ENCODE measurements at regions not wholly inside any gene's neighbourhood (a gene's known extent, or its start where the extent isn't known, plus 50 kb on each side); places are given as distances from the start of the nearest gene placed in this dataset.

- Histone ChIP-seq H3K4me3 (ENCODE audit: insufficient read depth, low read depth, low read length) (no peak overlapping the region), H3K23ac (ENCODE audit: low read depth, low read length) (no peak overlapping the region), H4K5ac (ENCODE audit: low read depth, low read length) (no peak overlapping the region), H3K79me1 (ENCODE audit: low read depth in 1 of 2, low read length in 2 of 2) (no peaks in the 10 kb centered on the region), H2AK5ac (ENCODE audit: low read depth, low read length) (no peak overlapping the region), H3K4me1 (ENCODE audit: control insufficient read depth, insufficient read depth, low read length) (no peaks in the 10 kb centered on the region), H2BK120ac (ENCODE audit: low read depth, low read length) (no peak overlapping the region), H3K27ac (ENCODE audit: insufficient read depth, low read length) (no peak overlapping the region), H3K27me3 (ENCODE audit: control insufficient read depth, insufficient read depth, low read length) (no peaks in the 10 kb centered on the region), H4K20me1 (ENCODE audit: insufficient read depth, low read length) (no peaks in the 10 kb centered on the region), H2BK20ac (ENCODE audit: low read depth, low read length) (no peak overlapping the region), H3K4me2 (ENCODE audit: low read depth, low read length) (no peak overlapping the region), H2BK15ac (ENCODE audit: low read depth, low read length) (no peak overlapping the region), H2BK5ac (ENCODE audit: low read depth, low read length, poor library complexity, severe bottlenecking) (no peak overlapping the region), H4K91ac (ENCODE audit: insufficient read depth, low read depth, low read length) (no peak overlapping the region), H2AFZ (replicated peaks; ENCODE audit: low read length, poor library complexity) (no peak overlapping the region), H3K18ac (ENCODE audit: low read depth, low read length) (no peak overlapping the region), H3K9me1 (ENCODE audit: insufficient read depth, low read length) (no peaks in the 10 kb centered on the region), H4K8ac (ENCODE audit: low read depth in 2 of 2, low read length in 2 of 2) (no peak overlapping the region), H3K4ac (ENCODE audit: low read depth, low read length) (no peak overlapping the region), H2AK9ac (replicated peaks; ENCODE audit: low read depth, low read length, poor library complexity) (no peak overlapping the region), H3K56ac (ENCODE audit: extremely low read depth, insufficient read depth, low read length) (no peak overlapping the region), H3K9me3 (ENCODE audit: control insufficient read depth, insufficient read depth, low read length) (peaks cover 3% of the 10 kb centered on the region; the same call in 1 of the 2 replicates), H3K36me3 (ENCODE audit: control insufficient read depth, insufficient read depth, low read length) (no peaks in the 10 kb centered on the region), H3K9ac (ENCODE audit: low read depth, low read length) (no peak overlapping the region), H3K14ac (replicated peaks; ENCODE audit: low read depth, low read length) (no peak overlapping the region)
- TF ChIP-seq, protein P1, sequence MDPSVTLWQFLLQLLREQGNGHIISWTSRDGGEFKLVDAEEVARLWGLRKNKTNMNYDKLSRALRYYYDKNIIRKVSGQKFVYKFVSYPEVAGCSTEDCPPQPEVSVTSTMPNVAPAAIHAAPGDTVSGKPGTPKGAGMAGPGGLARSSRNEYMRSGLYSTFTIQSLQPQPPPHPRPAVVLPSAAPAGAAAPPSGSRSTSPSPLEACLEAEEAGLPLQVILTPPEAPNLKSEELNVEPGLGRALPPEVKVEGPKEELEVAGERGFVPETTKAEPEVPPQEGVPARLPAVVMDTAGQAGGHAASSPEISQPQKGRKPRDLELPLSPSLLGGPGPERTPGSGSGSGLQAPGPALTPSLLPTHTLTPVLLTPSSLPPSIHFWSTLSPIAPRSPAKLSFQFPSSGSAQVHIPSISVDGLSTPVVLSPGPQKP (IDR thresholded peaks at IDR 0.05; ENCODE audit: borderline replicate concordance, low read depth, low read length), result no peak
- TF ChIP-seq BHLHE40 (IDR thresholded peaks at IDR 0.05; ENCODE audit: low read depth, low read length) (no peak), NFE2L2 (IDR thresholded peaks at IDR 0.05; ENCODE audit: low read depth, low read length) (no peak), CHD1 (IDR thresholded peaks at IDR 0.05; ENCODE audit: low read depth, low read length) (no peak), MXI1 (IDR thresholded peaks at IDR 0.05; ENCODE audit: borderline replicate concordance, low read depth, low read length) (no peak), FOS (IDR thresholded peaks at IDR 0.05; ENCODE audit: low read depth, low read length) (no peak)
- TF ChIP-seq, protein P2, sequence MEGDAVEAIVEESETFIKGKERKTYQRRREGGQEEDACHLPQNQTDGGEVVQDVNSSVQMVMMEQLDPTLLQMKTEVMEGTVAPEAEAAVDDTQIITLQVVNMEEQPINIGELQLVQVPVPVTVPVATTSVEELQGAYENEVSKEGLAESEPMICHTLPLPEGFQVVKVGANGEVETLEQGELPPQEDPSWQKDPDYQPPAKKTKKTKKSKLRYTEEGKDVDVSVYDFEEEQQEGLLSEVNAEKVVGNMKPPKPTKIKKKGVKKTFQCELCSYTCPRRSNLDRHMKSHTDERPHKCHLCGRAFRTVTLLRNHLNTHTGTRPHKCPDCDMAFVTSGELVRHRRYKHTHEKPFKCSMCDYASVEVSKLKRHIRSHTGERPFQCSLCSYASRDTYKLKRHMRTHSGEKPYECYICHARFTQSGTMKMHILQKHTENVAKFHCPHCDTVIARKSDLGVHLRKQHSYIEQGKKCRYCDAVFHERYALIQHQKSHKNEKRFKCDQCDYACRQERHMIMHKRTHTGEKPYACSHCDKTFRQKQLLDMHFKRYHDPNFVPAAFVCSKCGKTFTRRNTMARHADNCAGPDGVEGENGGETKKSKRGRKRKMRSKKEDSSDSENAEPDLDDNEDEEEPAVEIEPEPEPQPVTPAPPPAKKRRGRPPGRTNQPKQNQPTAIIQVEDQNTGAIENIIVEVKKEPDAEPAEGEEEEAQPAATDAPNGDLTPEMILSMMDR (conservative IDR thresholded peaks at IDR 0.05; ENCODE audit: low read depth, low read length), result no peak
- TF ChIP-seq, protein P3, sequence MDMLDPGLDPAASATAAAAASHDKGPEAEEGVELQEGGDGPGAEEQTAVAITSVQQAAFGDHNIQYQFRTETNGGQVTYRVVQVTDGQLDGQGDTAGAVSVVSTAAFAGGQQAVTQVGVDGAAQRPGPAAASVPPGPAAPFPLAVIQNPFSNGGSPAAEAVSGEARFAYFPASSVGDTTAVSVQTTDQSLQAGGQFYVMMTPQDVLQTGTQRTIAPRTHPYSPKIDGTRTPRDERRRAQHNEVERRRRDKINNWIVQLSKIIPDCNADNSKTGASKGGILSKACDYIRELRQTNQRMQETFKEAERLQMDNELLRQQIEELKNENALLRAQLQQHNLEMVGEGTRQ (IDR thresholded peaks at IDR 0.05; ENCODE audit: low read depth, low read length), result no peak
- no TSS peak for BruUV-seq (replicated peaks)
- ChIA-PET POLR2A (ENCODE audit: unreplicated experiment) (no interaction called here), CTCF (no interaction called here)
- ATAC-seq (ENCODE audit: low read depth) (no peak), DNase-seq (no peak)
- intact Hi-C loops (cut with micrococcal nuclease), result no loop called here
- in situ Hi-C loops (cut with MboI; ENCODE audit: low sequenced_read_pairs), result no loop called here
- dilution Hi-C loops (cut with HindIII; ENCODE audit: low sequenced_read_pairs, unreplicated experiment), result no loop called here
- no CpG with 5 or more reads among the region's 1 CpG for WGBS, 2 experiments (ENCODE audit: extremely low coverage in 2 of 2, insufficient read length in 1 of 2)
These were observed 66.2 kb downstream of the SYT4 start for GRCh38 chr18:43211059-43211458.
